Activated T-helper 17 cell treated with anti-CD3 and anti-CD28 coated beads, Interleukin-2, amount 50 U/mL, for 72 hours (primary cell): ENCODE measurements at regions not wholly inside any gene's neighbourhood (a gene's known extent, or its start where the extent isn't known, plus 50 kb on each side); places are given as distances from the start of the nearest gene placed in this dataset.

Source experiments
- ATAC-seq: fragments of 150-1000 bp; cut with Tn5 transposase; replicated peaks from 2 replicates; pipeline ENCODE4 v1.10.0; 2021; ENCODE audit warnings: mild to moderate bottlenecking, moderate library complexity
- H3K27ac Mint-ChIP-seq: one replicate; pipeline ENCODE4 v1.8.0; 2022; ENCODE audit warnings: mixed read lengths
- H3K27me3 Mint-ChIP-seq: one replicate; pipeline ENCODE4 v1.8.0; 2022; ENCODE audit warnings: mixed read lengths
- H3K36me3 Mint-ChIP-seq: one replicate; pipeline ENCODE4 v1.8.0; 2022; ENCODE audit warnings: low read depth, mild to moderate bottlenecking, mixed read lengths
- H3K4me1 Mint-ChIP-seq: one replicate; pipeline ENCODE4 v1.8.0; 2022; ENCODE audit warnings: mixed read lengths
- H3K4me3 Mint-ChIP-seq: one replicate; pipeline ENCODE4 v1.8.0; 2022; ENCODE audit warnings: mild to moderate bottlenecking, mixed read lengths
- H3K9me3 Mint-ChIP-seq: one replicate; pipeline ENCODE4 v1.8.0; 2022; ENCODE audit warnings: mixed read lengths

DNA sequence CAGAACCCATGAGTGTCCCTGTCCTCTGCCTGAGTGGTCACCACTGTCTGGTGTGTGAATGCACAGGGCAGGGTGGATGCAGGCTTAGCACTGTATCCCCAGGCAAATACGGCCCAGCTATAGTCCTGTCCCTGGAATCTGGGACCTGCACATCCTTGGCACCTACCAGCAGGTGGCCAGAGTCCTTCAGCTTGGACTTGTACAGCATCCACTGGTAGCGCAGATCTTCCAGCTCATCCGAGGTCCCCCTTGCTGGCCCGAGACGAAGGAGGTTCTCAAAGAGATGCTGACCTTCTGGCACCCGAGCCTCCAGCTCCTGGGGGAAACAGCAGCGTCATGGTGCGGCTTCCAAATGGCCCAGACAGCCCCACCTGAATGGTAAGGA, 83.4 kb downstream of the SYNE3 start:
- H3K27me3 Mint-ChIP-seq, result no peaks in the 10 kb centered on the region
- ATAC-seq, result no peak
- peaks cover 100% of the 10 kb centered on the region for H3K36me3 Mint-ChIP-seq
- no peaks in the 10 kb centered on the region for H3K4me1 Mint-ChIP-seq
- H3K9me3 Mint-ChIP-seq, result no peaks in the 10 kb centered on the region
- no peak overlapping the region for H3K27ac Mint-ChIP-seq
- H3K4me3 Mint-ChIP-seq, result no peak overlapping the region

DNA sequence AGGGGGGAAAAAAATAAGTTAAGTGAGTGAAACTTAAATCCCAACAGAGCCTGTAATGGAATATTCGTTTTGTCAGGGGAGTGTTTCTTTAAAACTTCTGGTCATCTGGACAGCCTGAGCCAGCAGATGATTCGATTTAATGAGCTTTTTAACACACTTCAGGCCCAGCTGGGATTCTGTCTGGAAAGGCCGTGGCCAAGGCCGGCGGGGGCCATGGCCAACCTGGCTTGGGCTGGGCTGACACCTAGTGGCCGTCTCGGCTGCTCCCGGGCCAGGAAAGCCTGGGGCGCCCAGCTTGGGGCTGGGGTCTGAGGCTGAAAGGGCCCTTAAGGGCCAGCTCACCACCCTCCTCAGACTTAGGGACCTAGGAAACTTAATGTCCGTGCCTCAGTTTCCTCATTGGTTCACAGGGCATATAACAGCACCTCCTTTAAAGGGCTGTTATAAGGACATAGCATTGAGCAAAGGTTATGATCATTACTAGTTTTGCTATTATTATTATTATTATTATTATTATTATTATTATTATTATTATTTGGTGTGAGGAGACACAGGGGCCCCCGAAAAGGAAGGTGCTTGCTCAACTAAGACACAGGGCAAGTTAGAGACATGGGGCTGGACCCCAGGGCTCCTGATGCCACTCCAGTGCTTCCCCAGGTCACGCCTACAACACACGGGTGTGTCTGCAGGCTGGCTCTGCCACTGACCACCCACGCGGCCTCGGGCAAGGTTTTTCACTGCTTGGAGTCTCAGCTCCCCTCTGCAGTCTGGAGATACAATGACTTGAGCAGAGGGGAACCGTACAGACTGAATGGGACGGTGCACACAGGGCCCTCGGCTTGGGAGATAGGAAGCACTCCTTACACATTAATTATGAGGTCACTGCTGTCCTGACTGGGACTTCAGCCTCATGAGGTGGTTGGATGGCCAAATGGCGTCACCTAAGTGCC, 84.0 kb downstream of the SYNE3 start:
- H3K27ac Mint-ChIP-seq, result no peak overlapping the region
- no peaks in the 10 kb centered on the region for H3K27me3 Mint-ChIP-seq
- H3K4me3 Mint-ChIP-seq, result no peak overlapping the region
- no peaks in the 10 kb centered on the region for H3K4me1 Mint-ChIP-seq
- H3K36me3 Mint-ChIP-seq, result peaks cover 100% of the 10 kb centered on the region
- no peak for ATAC-seq
- no peaks in the 10 kb centered on the region for H3K9me3 Mint-ChIP-seq

DNA sequence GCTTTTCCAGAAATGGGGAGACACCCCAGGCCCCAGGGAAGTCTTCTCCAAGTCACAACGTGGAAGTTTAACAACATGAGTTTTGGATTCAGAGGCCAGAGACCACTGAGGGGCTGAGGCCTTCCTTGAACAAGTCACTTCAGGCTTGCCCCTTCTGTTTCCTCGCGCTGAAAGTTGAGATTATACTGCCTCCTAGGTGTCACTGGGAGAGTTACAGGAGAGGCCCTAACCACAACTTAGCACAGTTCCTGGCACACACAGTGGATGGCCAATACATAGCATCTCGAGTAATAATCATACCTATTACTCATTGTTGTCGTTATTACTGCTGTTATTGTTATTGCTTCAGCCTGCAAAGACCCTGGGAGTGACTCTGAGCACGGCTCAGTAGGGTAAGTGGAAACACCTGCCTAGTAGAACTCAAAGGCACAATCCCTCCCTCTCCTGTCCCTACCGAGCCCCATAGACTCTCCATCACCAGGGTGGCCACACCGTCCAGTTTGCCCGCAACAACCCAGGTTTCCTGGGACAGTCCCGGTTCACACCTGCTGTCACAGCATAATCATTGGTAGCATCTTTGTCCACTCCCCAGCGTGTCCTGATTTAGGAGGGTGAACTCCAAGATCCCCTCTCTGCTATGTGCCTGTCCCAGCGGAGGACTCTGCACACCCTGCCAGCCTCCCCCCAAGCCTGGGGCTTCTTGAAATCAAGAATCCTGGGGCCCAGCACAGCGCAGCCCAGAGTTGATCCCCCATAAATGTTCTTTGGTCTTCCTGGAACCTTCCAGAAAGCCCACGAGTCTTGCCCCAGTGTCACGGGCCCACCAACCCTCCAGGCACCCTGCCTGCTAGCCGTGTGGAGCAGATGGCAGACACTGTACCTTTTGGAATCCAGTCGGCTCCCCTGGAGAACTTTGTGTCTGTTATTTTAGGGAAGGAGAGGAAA, 85.0 kb downstream of the SYNE3 start:
- Mint-ChIP-seq H3K9me3 (no peaks in the 10 kb centered on the region), H3K4me1 (no peaks in the 10 kb centered on the region), H3K27me3 (no peaks in the 10 kb centered on the region), H3K36me3 (peaks cover 93% of the 10 kb centered on the region), H3K4me3 (no peak overlapping the region), H3K27ac (no peak overlapping the region)
- peak; percentile 68 for ATAC-seq

DNA sequence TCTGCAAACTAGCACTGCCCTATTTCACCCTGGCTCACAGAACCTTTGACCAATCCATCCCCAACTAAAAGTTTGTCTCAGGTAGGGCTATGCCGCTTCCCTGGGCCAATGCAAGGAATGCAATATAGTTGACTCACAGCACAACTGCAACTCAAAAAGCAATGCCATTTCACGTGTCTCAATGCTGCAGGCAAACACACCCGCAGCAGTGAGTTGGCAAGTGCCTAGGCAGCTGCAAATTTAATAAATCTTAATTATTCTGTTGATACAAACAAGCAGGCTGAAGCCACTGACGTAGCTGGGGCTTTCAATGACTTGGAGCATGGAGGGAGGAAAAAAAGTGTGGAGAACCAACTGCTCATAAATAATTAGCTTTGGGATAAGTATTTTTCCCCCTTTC, 87.9 kb downstream of the SYNE3 start:
- H3K4me1 Mint-ChIP-seq, result no peaks in the 10 kb centered on the region
- H3K27ac Mint-ChIP-seq, result no peak overlapping the region
- H3K4me3 Mint-ChIP-seq, result no peak overlapping the region
- ATAC-seq, result no peak
- H3K27me3 Mint-ChIP-seq, result no peaks in the 10 kb centered on the region
- H3K36me3 Mint-ChIP-seq, result peaks cover 90% of the 10 kb centered on the region
- no peaks in the 10 kb centered on the region for H3K9me3 Mint-ChIP-seq

DNA sequence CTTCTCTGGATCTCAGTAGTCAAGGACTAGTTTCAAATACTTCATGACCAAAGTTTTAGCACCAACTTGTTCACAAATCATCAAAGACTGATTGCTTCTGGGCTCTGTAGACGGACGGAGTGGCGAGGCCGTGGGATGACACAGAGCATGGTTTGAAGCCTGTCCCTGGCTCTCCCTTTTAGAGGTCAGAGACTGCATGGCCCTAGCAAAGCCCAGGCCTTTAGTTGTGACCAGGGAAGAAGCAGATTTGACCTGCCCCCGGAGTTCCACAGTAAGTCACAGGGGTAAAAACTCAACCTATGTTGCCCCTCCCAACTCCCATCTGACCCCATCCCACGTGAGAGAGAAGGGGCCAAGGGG, 90.4 kb downstream of the SYNE3 start:
- Mint-ChIP-seq H3K27me3 (no peaks in the 10 kb centered on the region), H3K4me3 (no peak overlapping the region), H3K27ac (peak overlapping the region; percentile 62), H3K4me1 (no peaks in the 10 kb centered on the region), H3K36me3 (peaks cover 87% of the 10 kb centered on the region), H3K9me3 (no peaks in the 10 kb centered on the region)
- ATAC-seq, result no peak

DNA sequence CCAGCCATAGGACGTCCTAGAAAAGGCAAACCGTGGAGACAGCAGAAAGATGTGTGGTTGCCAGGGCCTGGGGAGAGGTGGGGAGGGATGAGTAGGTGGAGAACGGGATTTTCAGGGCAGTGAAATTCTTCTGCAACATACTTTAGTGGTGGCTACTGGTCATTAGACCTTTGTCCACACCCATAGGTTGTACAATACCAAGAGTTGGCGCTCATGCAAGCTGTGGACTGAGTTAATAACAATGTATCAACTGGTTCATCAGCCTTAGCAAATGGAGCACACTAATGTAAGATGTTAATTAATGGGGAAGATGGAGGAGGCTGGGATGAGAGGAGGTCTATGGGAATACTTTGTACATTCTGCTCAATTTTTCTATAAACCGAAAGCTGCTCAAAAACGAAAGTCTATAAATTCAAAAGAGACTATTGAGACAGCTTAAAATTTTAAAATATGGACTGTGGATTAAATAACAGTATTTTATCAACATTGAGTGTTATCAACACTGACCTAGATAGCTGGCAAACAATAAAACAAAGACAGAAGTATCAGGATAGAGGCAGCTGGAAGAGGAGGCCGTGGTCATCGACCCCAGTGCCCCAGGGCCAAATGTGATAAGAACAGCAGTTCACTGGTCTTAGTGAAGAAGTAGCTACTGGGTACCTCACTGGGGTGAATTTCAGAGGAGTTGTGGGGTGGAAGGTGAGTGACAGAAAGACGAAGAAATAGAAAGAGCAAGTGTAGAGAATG, 90.9 kb downstream of the SYNE3 start:
- no peak for ATAC-seq
- no peak overlapping the region for H3K4me3 Mint-ChIP-seq
- H3K4me1 Mint-ChIP-seq, result no peaks in the 10 kb centered on the region
- peak overlapping the region; percentile 62 for H3K27ac Mint-ChIP-seq
- H3K27me3 Mint-ChIP-seq, result no peaks in the 10 kb centered on the region
- H3K36me3 Mint-ChIP-seq, result peaks cover 87% of the 10 kb centered on the region
- no peaks in the 10 kb centered on the region for H3K9me3 Mint-ChIP-seq

DNA sequence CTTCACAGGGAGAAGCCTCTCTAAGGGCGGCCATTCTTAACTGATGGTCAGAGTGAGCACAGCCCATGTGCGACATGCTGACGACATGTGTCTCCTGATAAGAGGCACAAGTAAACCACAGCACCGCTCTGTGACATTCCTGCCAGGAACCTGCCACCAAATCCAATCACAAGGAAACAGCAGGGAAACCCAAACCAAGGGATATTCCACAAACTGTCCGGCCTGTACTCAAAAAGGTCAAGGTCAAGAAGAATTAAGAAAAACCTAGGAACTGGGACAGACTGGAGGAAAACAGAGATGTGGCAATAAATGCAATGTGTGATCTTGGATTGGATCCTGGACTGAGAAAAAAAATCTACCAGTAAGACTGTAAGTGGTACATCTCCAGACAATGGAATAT, 91.9 kb downstream of the SYNE3 start:
- H3K27ac Mint-ChIP-seq, result no peak overlapping the region
- H3K4me1 Mint-ChIP-seq, result no peaks in the 10 kb centered on the region
- peaks cover 87% of the 10 kb centered on the region for H3K36me3 Mint-ChIP-seq
- no peaks in the 10 kb centered on the region for H3K27me3 Mint-ChIP-seq
- H3K9me3 Mint-ChIP-seq, result no peaks in the 10 kb centered on the region
- no peak overlapping the region for H3K4me3 Mint-ChIP-seq
- ATAC-seq, result no peak

DNA sequence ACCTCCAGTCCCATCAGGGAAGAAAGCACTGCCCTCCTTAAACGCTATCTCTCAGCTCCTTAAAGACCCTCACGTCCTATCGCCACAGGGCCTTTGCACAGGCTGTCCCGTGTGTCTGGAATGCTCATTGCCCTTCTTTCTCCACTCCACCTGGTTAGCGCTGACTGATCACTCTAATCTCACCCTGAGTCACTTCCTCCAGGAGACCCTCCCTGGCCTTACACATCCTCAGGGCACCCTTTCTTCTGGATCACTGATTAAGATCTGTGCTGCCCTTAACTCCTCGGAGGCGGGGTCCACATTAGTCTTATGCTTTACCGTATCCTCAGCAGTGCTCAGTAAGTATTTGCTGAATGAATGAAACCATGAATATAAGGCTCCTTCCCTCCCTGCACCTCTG, 94.7 kb downstream of the SYNE3 start:
- H3K4me1 Mint-ChIP-seq, result peaks cover 6% of the 10 kb centered on the region
- peaks cover 90% of the 10 kb centered on the region for H3K36me3 Mint-ChIP-seq
- H3K27me3 Mint-ChIP-seq, result no peaks in the 10 kb centered on the region
- no peak for ATAC-seq
- no peak overlapping the region for H3K4me3 Mint-ChIP-seq
- no peak overlapping the region for H3K27ac Mint-ChIP-seq
- no peaks in the 10 kb centered on the region for H3K9me3 Mint-ChIP-seq

DNA sequence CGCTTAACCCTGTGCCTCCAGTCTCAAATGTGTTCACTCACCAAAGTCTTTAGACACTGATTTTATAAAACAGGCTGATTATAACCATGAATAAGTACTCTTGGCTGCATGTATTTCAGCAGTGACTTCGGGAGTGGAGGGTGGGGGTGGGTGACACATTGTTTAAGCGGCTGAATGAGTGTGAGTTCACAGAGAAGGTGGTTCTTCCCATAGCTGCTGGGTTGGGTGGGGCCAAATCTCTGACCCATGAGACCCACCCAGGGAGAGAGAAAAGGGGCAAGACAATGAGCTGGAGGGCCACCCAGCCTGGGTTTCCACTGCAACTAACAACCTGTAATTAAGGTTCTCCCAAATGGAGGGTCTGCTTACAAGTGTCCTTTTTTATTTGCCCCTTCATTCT, 96.4 kb downstream of the SYNE3 start:
- H3K4me3 Mint-ChIP-seq, result no peak overlapping the region

DNA sequence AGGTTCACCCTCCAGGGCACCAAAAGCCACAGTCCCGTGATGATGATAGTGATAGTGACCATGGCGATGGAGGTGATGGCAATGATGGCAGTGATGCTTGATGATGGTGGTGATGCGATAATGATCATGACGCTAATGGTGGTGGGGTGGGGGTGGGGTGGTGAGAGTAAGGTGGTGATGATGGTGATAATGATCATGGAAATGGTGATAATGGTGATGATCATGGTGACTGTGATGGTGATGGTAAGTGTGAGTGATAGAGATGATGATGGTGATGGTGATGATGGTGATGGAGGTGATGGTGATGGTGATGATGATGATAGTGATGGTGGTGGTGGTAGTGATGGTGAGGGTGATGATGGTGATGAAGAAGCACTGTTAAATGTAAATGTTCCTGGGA, 96.9 kb downstream of the SYNE3 start:
- no peak for ATAC-seq
- Mint-ChIP-seq H3K9me3 (no peaks in the 10 kb centered on the region), H3K27me3 (no peaks in the 10 kb centered on the region), H3K36me3 (peaks cover 92% of the 10 kb centered on the region), H3K4me1 (peaks cover 6% of the 10 kb centered on the region), H3K27ac (no peak overlapping the region), H3K4me3 (no peak overlapping the region)

More for the DNA sequence above, 96.4 kb downstream of the SYNE3 start:
- no peak for ATAC-seq
- Mint-ChIP-seq H3K27ac (no peak overlapping the region), H3K27me3 (no peaks in the 10 kb centered on the region), H3K4me1 (peaks cover 6% of the 10 kb centered on the region), H3K36me3 (peaks cover 94% of the 10 kb centered on the region), H3K9me3 (no peaks in the 10 kb centered on the region)

DNA sequence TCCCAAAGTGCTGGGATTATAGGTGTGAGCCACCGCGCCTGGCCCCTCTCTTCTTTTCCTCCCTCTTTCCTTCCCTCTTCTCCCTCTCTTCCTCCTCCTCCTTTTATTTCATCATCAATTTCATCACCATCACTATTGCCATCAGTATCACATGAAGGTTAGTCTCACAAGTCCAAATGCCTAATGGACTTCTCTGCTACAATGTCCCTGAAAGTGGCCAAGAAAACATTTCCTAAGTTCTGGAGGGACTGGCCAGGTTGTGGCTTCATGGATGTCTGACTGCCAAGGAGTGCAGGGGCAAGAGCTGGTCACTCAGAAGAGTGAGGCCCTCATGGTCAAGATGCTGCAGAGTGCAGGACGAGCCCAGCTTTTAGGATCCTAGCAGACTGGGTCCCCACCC, 97.6 kb downstream of the SYNE3 start:
- H3K27me3 Mint-ChIP-seq, result no peaks in the 10 kb centered on the region
- H3K4me3 Mint-ChIP-seq, result no peak overlapping the region
- no peaks in the 10 kb centered on the region for H3K9me3 Mint-ChIP-seq
- ATAC-seq, result no peak
- H3K36me3 Mint-ChIP-seq, result peaks cover 91% of the 10 kb centered on the region
- peak overlapping the region; percentile 80 for H3K27ac Mint-ChIP-seq
- peaks cover 6% of the 10 kb centered on the region for H3K4me1 Mint-ChIP-seq

DNA sequence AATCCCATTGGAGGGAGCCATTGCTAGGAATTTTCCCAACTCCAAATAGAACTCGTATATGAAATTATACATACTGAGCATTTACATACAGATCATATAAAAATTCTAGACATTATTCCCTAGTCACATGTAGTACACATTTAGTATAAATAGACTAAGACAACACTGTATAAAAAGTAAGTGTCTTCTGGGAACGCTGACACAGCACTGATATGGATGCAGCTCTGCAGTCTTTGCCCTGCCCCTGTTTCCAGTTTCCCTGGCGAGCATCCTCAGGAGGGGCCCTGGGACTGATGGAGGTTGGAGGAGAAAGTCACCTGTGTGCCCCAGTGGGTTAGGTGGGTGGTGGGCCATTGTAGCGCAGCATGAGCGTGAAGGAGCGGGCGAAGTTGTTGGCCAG, 97.8 kb upstream of the CLMN start:
- Mint-ChIP-seq H3K9me3 (no peaks in the 10 kb centered on the region), H3K36me3 (peaks cover 95% of the 10 kb centered on the region), H3K27ac (no peak overlapping the region), H3K4me3 (no peak overlapping the region), H3K27me3 (no peaks in the 10 kb centered on the region), H3K4me1 (peaks cover 6% of the 10 kb centered on the region)
- no peak for ATAC-seq

DNA sequence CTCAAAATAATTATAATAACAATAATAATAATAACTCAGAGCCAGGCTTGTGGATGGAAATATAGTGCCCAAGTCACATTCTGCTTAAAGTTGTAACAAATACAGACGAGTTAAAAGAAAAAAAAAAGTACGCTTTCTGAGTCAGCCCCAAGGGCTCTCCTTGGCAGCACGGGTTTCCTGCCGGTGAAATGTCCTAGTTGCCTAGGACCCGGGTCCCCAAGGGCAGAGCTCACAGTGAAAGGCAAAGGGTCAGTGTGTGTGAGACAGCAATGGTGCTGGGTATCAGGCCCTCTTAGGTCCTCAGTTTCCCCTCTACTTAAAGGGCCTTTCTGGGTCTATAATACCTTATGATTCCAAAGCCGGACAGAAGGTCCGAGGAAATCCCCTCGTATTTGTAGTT, 96.3 kb upstream of the CLMN start:
- H3K27ac Mint-ChIP-seq, result no peak overlapping the region
- no peaks in the 10 kb centered on the region for H3K27me3 Mint-ChIP-seq
- H3K4me1 Mint-ChIP-seq, result peaks cover 6% of the 10 kb centered on the region
- no peak for ATAC-seq
- no peak overlapping the region for H3K4me3 Mint-ChIP-seq
- H3K36me3 Mint-ChIP-seq, result peaks cover 95% of the 10 kb centered on the region
- no peaks in the 10 kb centered on the region for H3K9me3 Mint-ChIP-seq
